DND-41 (cell line): ENCODE measurements at regions not wholly inside any gene's neighbourhood (a gene's known extent, or its start where the extent isn't known, plus 50 kb on each side); places are given as distances from the start of the nearest gene placed in this dataset.
A peak's percentile ranks its signal among the peaks of the same experiment; 100 is the strongest.

Source experiments
- ATAC-seq: fragments of 200-7000 bp; cut with Tn5 transposase; 3 replicates; pipeline ENCODE4 v1.9.1; 2021; ENCODE audit warnings: low read depth; ENCODE audit not compliant: insufficient read depth
- DNase-seq: peaks from one replicate; pipeline ENCODE4 v3.0.0-alpha.2; 2020
- H2AFZ ChIP-seq: 2 replicates; pipeline ENCODE4 v1.6.0; 2012; ENCODE audit warnings: low read depth, low read length
- H3K27ac ChIP-seq: 2 replicates; pipeline ENCODE4 v1.5.1; 2012; ENCODE audit warnings: low read length, inconsistent platforms
- H3K27me3 ChIP-seq: fragments of 200-600 bp; sonication (generic); 2 replicates; pipeline ENCODE4 v1.6.0; 2012; ENCODE audit warnings: low read length, mild to moderate bottlenecking, inconsistent platforms; ENCODE audit not compliant: insufficient read depth, poor library complexity
- H3K36me3 ChIP-seq: 2 replicates; pipeline ENCODE4 v1.5.1; 2012; ENCODE audit warnings: low read length, inconsistent platforms; ENCODE audit not compliant: insufficient read depth
- H3K4me1 ChIP-seq: 2 replicates; pipeline ENCODE4 v1.5.1; 2012; ENCODE audit warnings: mild to moderate bottlenecking, low read length; ENCODE audit not compliant: insufficient read depth
- H3K4me2 ChIP-seq: 2 replicates; pipeline ENCODE4 v1.6.0; 2012; ENCODE audit warnings: mild to moderate bottlenecking, moderate library complexity, low read length, inconsistent platforms; ENCODE audit not compliant: insufficient read depth
- H3K4me3 ChIP-seq, 2 experiments: fragments of 200-600 bp in 1 of 2; shearing (Covaris generic) in 1 of 2; 2 replicates each; pipeline ENCODE4 v1.5.1; 2012 to 2016; ENCODE audit warnings: inconsistent platforms in 2 of 2, low read length in 2 of 2, mild to moderate bottlenecking in 2 of 2, low read depth in 1 of 2, moderate library complexity in 1 of 2
- H3K79me2 ChIP-seq: 2 replicates; pipeline ENCODE4 v1.6.0; 2012; ENCODE audit warnings: low read length, inconsistent platforms; ENCODE audit not compliant: insufficient read depth
- H3K9ac ChIP-seq: 2 replicates; pipeline ENCODE4 v1.6.0; 2012; ENCODE audit warnings: low read depth, mild to moderate bottlenecking, inconsistent platforms, low read length, moderate library complexity
- H3K9me3 ChIP-seq: 2 replicates; pipeline ENCODE4 v1.5.1; 2012; ENCODE audit warnings: low read length, moderate library complexity, mild to moderate bottlenecking, inconsistent platforms; ENCODE audit not compliant: insufficient read depth, severe bottlenecking
- H4K20me1 ChIP-seq: 2 replicates; pipeline ENCODE4 v1.6.0; 2012; ENCODE audit warnings: low read length; ENCODE audit not compliant: insufficient read depth
- CTCF ChIP-seq: IDR thresholded peaks from 2 replicates; pipeline ENCODE4 v1.5.1; 2012; ENCODE audit warnings: borderline replicate concordance, low read length, moderate library complexity, mild to moderate bottlenecking; ENCODE audit not compliant: poor library complexity, severe bottlenecking; ENCODE audit errors: extremely low read depth
- EZH2 ChIP-seq: IDR thresholded peaks from 3 replicates; pipeline ENCODE4 v1.6.1; 2012; ENCODE audit warnings: borderline replicate concordance, low read depth, mild to moderate bottlenecking, moderate library complexity, low read length, inconsistent platforms; ENCODE audit not compliant: severe bottlenecking

- Histone ChIP-seq H3K27me3 (no peaks in the 10 kb centered on the region), H3K36me3 (no peaks in the 10 kb centered on the region), H2AFZ (no peak overlapping the region), H3K9ac (no peak overlapping the region), H3K27ac (no peak overlapping the region), H3K9me3 (peaks cover 2% of the 10 kb centered on the region), H3K4me2 (no peak overlapping the region), H4K20me1 (no peaks in the 10 kb centered on the region), H3K79me2 (no peaks in the 10 kb centered on the region), H3K4me1 (no peaks in the 10 kb centered on the region), H3K4me3 (no peak overlapping the region)
- DNase-seq (no peak), ATAC-seq (peak; percentile 29; the same call in 1 of the 3 replicates)
- TF ChIP-seq EZH2 (no peak), CTCF (no peak)
Measured at GRCh38 chr18:73728657-73729056, 419.0 kb downstream of the FBXO15 start.

- Histone ChIP-seq H4K20me1 (no peaks in the 10 kb centered on the region), H3K4me3 (no peak overlapping the region), H2AFZ (no peak overlapping the region), H3K36me3 (no peaks in the 10 kb centered on the region), H3K27ac (no peak overlapping the region), H3K27me3 (no peaks in the 10 kb centered on the region), H3K9ac (no peak overlapping the region), H3K79me2 (no peaks in the 10 kb centered on the region), H3K4me1 (no peaks in the 10 kb centered on the region), H3K4me2 (no peak overlapping the region), H3K9me3 (no peaks in the 10 kb centered on the region)
- no peak for ATAC-seq
- TF ChIP-seq CTCF (no peak), EZH2 (no peak)
- no peak for DNase-seq
Measured at GRCh38 chr18:73724958-73725357, 422.7 kb downstream of the FBXO15 start.

- no peaks in the 10 kb centered on the region for H3K4me1 ChIP-seq
- H3K4me2 ChIP-seq = no peak overlapping the region
Measured at GRCh38 chr18:73719611-73720010, 428.0 kb downstream of the FBXO15 start.

More at GRCh38 chr18:73719611-73720010, 428.0 kb downstream of the FBXO15 start:
- Histone ChIP-seq H3K9ac (no peak overlapping the region), H3K4me3 (no peak overlapping the region), H3K36me3 (no peaks in the 10 kb centered on the region), H3K79me2 (no peaks in the 10 kb centered on the region), H3K27ac (no peak overlapping the region), H3K27me3 (no peaks in the 10 kb centered on the region), H2AFZ (no peak overlapping the region), H3K9me3 (no peaks in the 10 kb centered on the region), H4K20me1 (no peaks in the 10 kb centered on the region)
- no peak for TF ChIP-seq CTCF
- ATAC-seq (no peak), DNase-seq (no peak)
